DND-41 (cell line): ENCODE measurements at regions not wholly inside any gene's neighbourhood (a gene's known extent, or its start where the extent isn't known, plus 50 kb on each side); places are given as distances from the start of the nearest gene placed in this dataset.

ENCODE experiments used
- EZH2 ChIP-seq: IDR thresholded peaks from 3 replicates; pipeline ENCODE4 v1.6.1; 2012; ENCODE audit warnings: borderline replicate concordance, low read depth, mild to moderate bottlenecking, moderate library complexity, low read length, inconsistent platforms; ENCODE audit not compliant: severe bottlenecking
- TF ChIP-seq, protein P1 (sequence below): IDR thresholded peaks from 2 replicates; pipeline ENCODE4 v1.5.1; 2012; ENCODE audit warnings: borderline replicate concordance, low read length, moderate library complexity, mild to moderate bottlenecking; ENCODE audit not compliant: poor library complexity, severe bottlenecking; ENCODE audit errors: extremely low read depth

DNA sequence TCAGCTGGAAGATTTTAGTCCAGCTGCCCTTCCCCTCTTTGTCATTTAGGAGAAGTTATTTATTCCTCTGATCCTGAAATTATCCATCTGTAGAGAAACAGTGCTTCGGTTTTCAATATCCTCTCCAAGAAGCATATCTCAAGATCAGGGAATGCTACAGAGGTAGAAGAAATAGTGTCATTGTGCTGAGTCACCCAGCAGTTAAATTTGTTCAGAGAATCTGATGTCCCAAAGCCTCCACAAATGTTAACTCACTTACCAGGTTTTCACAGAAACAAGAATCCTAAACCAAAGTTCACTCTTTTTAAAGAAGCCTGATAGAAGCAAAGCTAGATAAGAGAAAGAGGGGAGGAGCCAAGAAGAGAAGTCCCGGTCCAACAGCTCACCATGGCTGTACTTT lies 480.7 kb upstream of the GYPC start:
- TF ChIP-seq, protein P1, sequence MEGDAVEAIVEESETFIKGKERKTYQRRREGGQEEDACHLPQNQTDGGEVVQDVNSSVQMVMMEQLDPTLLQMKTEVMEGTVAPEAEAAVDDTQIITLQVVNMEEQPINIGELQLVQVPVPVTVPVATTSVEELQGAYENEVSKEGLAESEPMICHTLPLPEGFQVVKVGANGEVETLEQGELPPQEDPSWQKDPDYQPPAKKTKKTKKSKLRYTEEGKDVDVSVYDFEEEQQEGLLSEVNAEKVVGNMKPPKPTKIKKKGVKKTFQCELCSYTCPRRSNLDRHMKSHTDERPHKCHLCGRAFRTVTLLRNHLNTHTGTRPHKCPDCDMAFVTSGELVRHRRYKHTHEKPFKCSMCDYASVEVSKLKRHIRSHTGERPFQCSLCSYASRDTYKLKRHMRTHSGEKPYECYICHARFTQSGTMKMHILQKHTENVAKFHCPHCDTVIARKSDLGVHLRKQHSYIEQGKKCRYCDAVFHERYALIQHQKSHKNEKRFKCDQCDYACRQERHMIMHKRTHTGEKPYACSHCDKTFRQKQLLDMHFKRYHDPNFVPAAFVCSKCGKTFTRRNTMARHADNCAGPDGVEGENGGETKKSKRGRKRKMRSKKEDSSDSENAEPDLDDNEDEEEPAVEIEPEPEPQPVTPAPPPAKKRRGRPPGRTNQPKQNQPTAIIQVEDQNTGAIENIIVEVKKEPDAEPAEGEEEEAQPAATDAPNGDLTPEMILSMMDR, result no peak
- TF ChIP-seq EZH2, result no peak
